ENCODE measurements at regions not wholly inside any gene's neighbourhood (a gene's known extent, or its start where the extent isn't known, plus 50 kb on each side); places are given as distances from the start of the nearest gene placed in this dataset.

DNA sequence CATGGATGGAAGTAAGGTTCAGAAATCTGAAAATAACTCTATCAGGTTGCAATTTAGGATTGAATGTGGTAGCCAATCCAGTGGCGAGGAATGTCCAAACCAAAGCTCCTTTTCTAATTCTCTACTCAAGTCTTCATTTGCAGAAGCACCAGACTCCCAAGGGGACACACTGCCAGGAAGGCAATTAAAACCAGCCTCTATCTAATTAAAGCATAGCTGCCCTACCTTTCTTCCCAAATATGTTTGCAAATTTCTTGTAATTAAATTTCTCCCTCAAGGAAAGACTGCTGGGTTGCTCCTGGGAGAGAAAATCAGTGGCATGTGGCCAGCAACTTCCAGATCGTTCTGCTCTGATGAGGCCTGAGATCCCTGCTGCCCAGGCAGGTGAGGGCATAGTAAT, 153.4 kb upstream of the MCTP2 start:
- TF ChIP-seq POLR2A (IDR thresholded peaks at IDR 0.05) = no peak
- TF ChIP-seq, protein P1, sequence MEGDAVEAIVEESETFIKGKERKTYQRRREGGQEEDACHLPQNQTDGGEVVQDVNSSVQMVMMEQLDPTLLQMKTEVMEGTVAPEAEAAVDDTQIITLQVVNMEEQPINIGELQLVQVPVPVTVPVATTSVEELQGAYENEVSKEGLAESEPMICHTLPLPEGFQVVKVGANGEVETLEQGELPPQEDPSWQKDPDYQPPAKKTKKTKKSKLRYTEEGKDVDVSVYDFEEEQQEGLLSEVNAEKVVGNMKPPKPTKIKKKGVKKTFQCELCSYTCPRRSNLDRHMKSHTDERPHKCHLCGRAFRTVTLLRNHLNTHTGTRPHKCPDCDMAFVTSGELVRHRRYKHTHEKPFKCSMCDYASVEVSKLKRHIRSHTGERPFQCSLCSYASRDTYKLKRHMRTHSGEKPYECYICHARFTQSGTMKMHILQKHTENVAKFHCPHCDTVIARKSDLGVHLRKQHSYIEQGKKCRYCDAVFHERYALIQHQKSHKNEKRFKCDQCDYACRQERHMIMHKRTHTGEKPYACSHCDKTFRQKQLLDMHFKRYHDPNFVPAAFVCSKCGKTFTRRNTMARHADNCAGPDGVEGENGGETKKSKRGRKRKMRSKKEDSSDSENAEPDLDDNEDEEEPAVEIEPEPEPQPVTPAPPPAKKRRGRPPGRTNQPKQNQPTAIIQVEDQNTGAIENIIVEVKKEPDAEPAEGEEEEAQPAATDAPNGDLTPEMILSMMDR (IDR thresholded peaks at IDR 0.05) = no peak
